ENCODE measurements at regions not wholly inside any gene's neighbourhood (a gene's known extent, or its start where the extent isn't known, plus 50 kb on each side); places are given as distances from the start of the nearest gene placed in this dataset.
"Not testable (repeated sequence)": the region's sequence is repeated elsewhere in the genome, so short reads cannot be mapped to it uniquely, and the experiment has no call there.

- H3K27ac ChIP-seq; intact Hi-C loops (cut with DNase I; ENCODE audit: low total_unique reads); H3K4me3 ChIP-seq; H3K27me3 ChIP-seq; H3K9me3 ChIP-seq; DNase-seq; H3K36me3 ChIP-seq; H3K4me1 ChIP-seq: not testable (repeated sequence)
Observed at GRCh38 chr15:22134941-22135566, 54.7 kb downstream of the OR4M2 start.

- H3K36me3 ChIP-seq; H3K27ac ChIP-seq; H3K27me3 ChIP-seq; H3K9me3 ChIP-seq; H3K4me1 ChIP-seq; intact Hi-C loops (cut with DNase I; ENCODE audit: low total_unique reads); H3K4me3 ChIP-seq; DNase-seq: not testable (repeated sequence)
Observed at GRCh38 chr15:22137572-22137971, 57.2 kb downstream of the OR4M2 start.

GRCh38 chr15:22141106-22141505 lies 60.8 kb downstream of the OR4M2 start:
- H3K36me3 ChIP-seq; H3K27me3 ChIP-seq; H3K4me1 ChIP-seq; H3K27ac ChIP-seq; H3K9me3 ChIP-seq; intact Hi-C loops (cut with DNase I; ENCODE audit: low total_unique reads); DNase-seq; H3K4me3 ChIP-seq: not testable (repeated sequence)

DNA sequence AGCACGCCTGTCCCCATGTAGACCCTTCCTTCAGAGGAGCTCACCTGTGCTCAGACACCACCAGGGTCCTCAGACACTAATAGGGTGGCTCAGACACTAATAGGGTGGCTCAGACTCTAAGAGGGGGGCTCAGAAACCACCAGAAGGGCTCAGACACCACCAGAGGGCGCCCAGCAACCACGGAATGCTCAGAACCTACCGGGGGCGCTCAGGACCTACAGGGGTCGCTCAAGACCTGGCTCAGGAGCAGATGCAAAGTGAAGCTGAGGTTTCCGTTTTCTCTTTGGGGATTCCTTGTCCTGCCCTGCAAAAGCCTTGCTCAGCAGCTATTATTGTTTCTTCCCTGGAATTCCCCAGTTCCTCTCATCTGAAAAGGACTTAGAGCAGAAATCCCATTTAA lies 67.8 kb downstream of the OR4M2 start:
- H3K9me3 ChIP-seq; H3K36me3 ChIP-seq; H3K4me1 ChIP-seq; H3K27me3 ChIP-seq; H3K4me3 ChIP-seq; DNase-seq; H3K27ac ChIP-seq; intact Hi-C loops (cut with DNase I; ENCODE audit: low total_unique reads): not testable (repeated sequence)

GRCh38 chr15:22158243-22158642 lies 77.9 kb downstream of the OR4M2 start:
- H3K4me1 ChIP-seq; DNase-seq; H3K27me3 ChIP-seq; H3K9me3 ChIP-seq; H3K4me3 ChIP-seq; H3K36me3 ChIP-seq; intact Hi-C loops (cut with DNase I; ENCODE audit: low total_unique reads); H3K27ac ChIP-seq: not testable (repeated sequence)

- intact Hi-C loops (cut with DNase I; ENCODE audit: low total_unique reads); H3K9me3 ChIP-seq; H3K36me3 ChIP-seq; DNase-seq; H3K27me3 ChIP-seq; H3K4me3 ChIP-seq; H3K27ac ChIP-seq; H3K4me1 ChIP-seq: not testable (repeated sequence)
Observed at GRCh38 chr15:22160283-22160682, 80.0 kb downstream of the OR4M2 start.

DNA sequence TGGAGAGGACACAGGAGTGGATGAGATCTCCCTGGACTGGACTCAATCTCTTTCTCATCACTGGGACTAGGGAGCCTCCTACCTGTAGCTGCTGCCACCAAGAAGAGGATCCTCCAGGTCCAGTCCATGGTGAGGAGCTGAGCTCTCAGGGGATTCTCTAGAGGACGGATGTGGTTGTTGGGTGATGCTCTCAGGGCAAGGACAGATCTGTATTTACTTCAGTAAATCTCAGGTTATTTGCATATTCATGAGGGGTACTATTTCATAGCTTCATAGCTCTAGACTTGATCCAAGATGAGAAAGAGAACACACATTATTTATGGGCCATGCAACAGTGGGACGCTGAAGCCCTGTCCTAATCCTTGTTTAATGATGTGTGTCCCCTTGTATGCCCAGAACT lies 80.4 kb downstream of the OR4M2 start:
- DNase-seq; H3K4me3 ChIP-seq; H3K36me3 ChIP-seq; intact Hi-C loops (cut with DNase I; ENCODE audit: low total_unique reads); H3K27me3 ChIP-seq; H3K27ac ChIP-seq; H3K4me1 ChIP-seq; H3K9me3 ChIP-seq: not testable (repeated sequence)

DNA sequence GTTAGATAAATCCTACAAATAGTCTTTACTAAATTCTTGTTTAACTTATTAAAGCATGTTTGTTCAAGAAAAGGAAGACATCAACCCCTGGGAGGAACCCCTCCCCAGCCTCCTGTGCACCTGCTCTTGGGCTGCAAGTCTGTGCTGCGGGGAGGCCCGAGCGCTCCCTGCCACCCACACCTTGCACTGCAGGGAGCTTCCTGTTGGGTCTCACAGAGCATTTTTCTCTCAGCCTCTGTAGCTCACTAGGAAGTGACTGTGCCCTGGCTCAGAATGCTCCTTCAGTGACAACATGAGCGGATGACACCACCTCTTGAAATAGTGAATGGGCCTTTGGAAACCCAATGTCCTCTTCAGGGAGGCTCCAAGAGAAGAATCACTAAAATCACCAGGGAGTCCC lies 81.1 kb downstream of the OR4M2 start:
- H3K27me3 ChIP-seq; H3K36me3 ChIP-seq; H3K4me1 ChIP-seq; intact Hi-C loops (cut with DNase I; ENCODE audit: low total_unique reads); DNase-seq; H3K27ac ChIP-seq; H3K4me3 ChIP-seq; H3K9me3 ChIP-seq: not testable (repeated sequence)

GRCh38 chr15:22163715-22164114 lies 83.4 kb downstream of the OR4M2 start:
- H3K9me3 ChIP-seq; H3K4me1 ChIP-seq; H3K27me3 ChIP-seq; H3K4me3 ChIP-seq; DNase-seq; intact Hi-C loops (cut with DNase I; ENCODE audit: low total_unique reads); H3K36me3 ChIP-seq; H3K27ac ChIP-seq: not testable (repeated sequence)

GRCh38 chr15:22167521-22167920 lies 87.2 kb downstream of the OR4M2 start:
- H3K27me3 ChIP-seq; H3K4me1 ChIP-seq; H3K9me3 ChIP-seq; H3K36me3 ChIP-seq; intact Hi-C loops (cut with DNase I; ENCODE audit: low total_unique reads); H3K4me3 ChIP-seq; H3K27ac ChIP-seq; DNase-seq: not testable (repeated sequence)

DNA sequence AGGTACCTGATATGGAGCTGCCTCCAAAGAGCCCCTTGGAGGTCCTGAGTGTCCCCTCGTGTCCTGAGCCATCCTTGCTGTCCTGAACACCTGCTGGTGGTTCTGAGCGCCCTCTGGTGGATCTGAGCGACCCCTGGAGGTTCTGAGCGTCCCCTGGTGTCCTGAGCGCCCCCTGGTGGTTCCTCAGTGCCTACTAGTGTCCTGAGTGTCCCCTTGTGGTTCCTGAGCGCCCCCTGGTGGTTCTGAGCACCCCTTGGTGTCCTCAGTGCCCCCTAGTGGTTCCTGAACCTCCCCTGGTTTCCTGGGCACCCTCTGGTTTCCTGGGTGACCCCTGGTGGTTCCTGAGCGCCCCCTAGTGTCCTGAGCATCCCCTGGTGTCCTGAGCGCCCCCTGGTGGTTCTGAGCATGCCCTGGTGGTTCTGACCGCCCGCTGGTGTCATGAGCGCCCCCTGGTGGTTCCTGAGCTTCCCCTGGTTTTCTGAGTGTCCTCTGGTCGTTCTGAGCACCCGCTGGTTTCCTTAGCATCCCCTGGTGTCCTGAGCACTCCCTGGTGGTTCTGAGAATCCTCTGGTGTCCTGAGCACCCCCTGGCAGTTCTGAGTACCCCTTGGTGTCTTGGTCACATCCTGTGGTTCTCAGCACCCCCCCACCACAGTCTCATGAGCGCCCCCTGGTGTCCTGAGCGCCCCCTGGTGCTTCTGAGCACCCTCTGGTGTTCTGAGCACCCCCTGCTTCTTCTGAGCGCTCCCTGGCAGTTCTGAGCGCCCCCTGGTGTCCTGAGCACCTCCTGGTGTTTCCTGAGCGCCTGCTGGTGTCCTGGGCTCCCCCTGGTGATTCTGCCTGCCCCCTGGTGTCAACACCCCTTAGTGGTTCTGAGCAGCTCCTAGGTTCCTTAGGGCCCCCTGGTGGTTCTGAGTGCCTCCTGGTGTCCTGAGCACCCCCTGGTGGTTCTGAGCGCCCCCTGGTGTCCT lies 93.0 kb downstream of the OR4M2 start:
- H3K36me3 ChIP-seq; intact Hi-C loops (cut with DNase I; ENCODE audit: low total_unique reads); H3K4me1 ChIP-seq: not testable (repeated sequence)

DNA sequence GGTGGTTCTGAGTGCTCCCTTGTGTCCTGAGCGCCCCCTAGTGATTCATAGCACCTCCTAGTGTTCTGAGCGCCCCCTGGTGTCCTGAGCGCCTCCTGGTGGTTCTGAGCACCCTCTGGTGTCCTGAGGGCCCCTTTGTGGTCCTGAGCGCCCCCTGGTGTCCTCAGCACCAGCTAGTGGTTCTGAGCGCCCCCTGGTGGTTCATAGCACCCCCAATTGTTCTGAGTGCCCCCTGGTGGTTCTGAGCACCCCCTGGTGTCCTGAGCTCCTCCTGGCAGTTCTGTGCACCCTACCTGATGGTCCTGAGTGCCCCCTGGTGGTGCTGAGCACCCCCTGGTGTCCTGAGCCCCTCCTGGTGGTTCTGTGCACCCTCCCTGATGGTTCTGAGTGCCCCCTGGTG lies 93.8 kb downstream of the OR4M2 start:
- H3K36me3 ChIP-seq; intact Hi-C loops (cut with DNase I; ENCODE audit: low total_unique reads); DNase-seq; H3K9me3 ChIP-seq; H3K27ac ChIP-seq; H3K4me3 ChIP-seq; H3K4me1 ChIP-seq; H3K27me3 ChIP-seq: not testable (repeated sequence)

More for the DNA sequence above, 93.0 kb downstream of the OR4M2 start:
- not testable (repeated sequence) for H3K4me3 ChIP-seq, DNase-seq, H3K9me3 ChIP-seq, H3K27ac ChIP-seq, H3K27me3 ChIP-seq

DNA sequence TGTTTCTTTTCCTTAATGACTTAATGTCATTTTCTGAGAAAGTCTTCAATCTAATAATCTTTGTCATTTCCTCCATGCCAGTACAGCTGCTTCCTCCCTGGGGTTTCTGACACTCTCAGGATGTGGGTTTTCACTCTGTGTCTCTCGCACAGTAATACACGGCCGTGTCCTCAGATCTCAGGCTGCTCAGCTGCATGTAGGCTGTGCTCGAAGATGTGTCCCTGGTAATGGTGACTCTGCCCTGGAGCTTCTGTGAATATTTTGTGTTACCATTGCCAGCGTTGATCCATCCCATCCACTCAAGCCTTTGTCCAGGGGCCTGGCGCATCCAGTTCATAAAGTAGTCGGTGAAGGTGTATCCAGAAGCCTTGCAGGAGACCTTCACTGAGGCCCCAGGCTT lies 97.6 kb downstream of the OR4M2 start:
- H3K4me1 ChIP-seq; H3K4me3 ChIP-seq; DNase-seq; H3K27ac ChIP-seq; H3K9me3 ChIP-seq; H3K27me3 ChIP-seq; H3K36me3 ChIP-seq; intact Hi-C loops (cut with DNase I; ENCODE audit: low total_unique reads): not testable (repeated sequence)

DNA sequence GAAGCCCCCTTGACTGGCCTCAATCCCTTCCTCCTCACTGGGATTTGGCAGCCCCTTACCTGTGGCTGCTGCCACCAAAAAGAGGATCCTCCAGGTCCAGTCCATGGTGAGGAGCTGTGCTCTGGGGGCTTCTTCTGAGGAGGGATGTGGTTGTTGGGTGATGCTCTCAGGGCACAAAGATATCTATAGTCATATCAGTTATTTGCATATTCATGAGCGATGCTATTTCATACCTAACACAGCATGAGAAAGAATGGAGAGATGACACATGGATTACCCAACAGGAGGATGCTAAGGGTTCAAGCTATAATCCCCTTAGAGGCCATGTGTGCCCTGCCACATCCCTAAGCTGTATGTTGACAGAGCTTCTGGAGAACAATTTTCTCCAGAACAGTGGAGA lies 98.1 kb downstream of the OR4M2 start:
- H3K27me3 ChIP-seq; DNase-seq; H3K27ac ChIP-seq; intact Hi-C loops (cut with DNase I; ENCODE audit: low total_unique reads); H3K4me3 ChIP-seq; H3K36me3 ChIP-seq; H3K9me3 ChIP-seq; H3K4me1 ChIP-seq: not testable (repeated sequence)
